HG02678 (cell line): ENCODE measurements at regions not wholly inside any gene's neighbourhood (a gene's known extent, or its start where the extent isn't known, plus 50 kb on each side); places are given as distances from the start of the nearest gene placed in this dataset.

Experiments
- ATAC-seq: cut with Tn5 transposase; IDR thresholded peaks from one replicate; pipeline ENCODE4 v1.9.1; 2021; ENCODE audit warnings: mild to moderate bottlenecking, moderate library complexity; ENCODE audit not compliant: unreplicated experiment

DNA sequence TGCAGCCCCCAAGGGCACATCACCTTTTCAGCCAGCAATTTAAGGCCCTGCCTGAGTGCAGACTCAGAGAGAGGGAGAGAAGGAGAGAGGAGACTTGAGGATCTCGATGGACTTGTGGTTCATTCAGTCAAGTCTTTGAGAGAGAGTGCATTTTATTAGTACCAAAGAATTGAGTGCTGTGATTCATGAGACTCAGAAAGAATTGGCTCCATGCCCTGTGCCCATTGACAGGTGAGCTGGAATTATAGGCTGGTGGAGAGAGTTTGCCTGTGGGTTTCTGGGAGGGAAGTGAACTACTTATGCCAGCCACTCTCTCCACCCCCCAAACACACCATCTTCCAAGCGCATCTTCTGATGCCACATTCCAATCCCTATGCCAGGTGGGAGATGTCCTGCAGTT lies 236.8 kb downstream of the MN1 start:
- ATAC-seq, result no peak

GRCh38 chr22:27566602-27567001 lies 235.0 kb downstream of the MN1 start:
- no peak for ATAC-seq

- no peak for ATAC-seq
These were observed 233.3 kb downstream of the MN1 start for GRCh38 chr22:27568265-27568664.

GRCh38 chr22:27571463-27572277 lies 229.9 kb downstream of the MN1 start:
- no peak for ATAC-seq

- no peak for ATAC-seq
These were observed 229.3 kb downstream of the MN1 start for GRCh38 chr22:27572278-27572666.

- ATAC-seq, result no peak
These were observed 228.1 kb downstream of the MN1 start for GRCh38 chr22:27573280-27574001.

GRCh38 chr22:27574002-27574366 lies 227.6 kb downstream of the MN1 start:
- ATAC-seq, result no peak

DNA sequence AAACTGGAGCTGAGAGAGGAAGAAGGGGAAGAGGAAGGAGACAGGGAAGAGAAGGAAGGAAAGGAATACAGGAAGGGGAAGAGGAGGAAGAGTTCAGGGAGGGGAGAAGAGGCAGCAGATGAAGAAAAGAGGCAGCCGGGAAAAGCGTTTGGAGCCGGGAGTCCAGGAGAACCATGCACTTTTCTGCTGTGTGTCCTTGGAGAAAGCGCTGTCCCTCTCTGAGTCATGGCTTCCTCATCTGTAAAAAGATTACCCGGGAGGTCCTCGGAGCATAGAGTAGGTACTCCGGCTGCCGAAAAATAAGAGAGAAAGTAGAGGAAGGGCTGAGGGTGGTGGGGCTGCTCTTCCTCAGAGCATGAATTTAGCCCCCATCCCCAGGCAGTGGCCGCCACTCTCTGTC lies 226.9 kb downstream of the MN1 start:
- ATAC-seq, result no peak

GRCh38 chr22:27575348-27575747 lies 226.2 kb downstream of the MN1 start:
- no peak for ATAC-seq

DNA sequence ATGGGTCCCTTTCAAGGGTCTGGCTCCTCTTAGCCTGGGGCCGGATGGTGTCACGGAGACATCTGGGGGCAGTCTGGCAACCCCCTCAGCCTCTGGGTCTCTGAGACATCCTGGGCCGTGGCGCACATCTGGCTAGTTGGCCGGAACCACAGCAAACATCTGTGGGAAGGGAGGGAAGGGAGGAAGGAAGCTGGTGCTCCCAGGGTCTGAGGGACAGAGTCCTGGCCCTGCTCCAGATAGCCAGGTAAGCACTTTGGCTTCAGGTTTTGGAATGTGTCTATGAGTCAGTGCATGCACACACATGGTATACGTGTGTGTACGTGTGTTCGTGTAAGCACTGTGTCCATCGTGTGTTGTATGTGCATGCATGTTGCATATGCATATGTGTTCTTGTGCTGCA lies 225.1 kb downstream of the MN1 start:
- no peak for ATAC-seq

DNA sequence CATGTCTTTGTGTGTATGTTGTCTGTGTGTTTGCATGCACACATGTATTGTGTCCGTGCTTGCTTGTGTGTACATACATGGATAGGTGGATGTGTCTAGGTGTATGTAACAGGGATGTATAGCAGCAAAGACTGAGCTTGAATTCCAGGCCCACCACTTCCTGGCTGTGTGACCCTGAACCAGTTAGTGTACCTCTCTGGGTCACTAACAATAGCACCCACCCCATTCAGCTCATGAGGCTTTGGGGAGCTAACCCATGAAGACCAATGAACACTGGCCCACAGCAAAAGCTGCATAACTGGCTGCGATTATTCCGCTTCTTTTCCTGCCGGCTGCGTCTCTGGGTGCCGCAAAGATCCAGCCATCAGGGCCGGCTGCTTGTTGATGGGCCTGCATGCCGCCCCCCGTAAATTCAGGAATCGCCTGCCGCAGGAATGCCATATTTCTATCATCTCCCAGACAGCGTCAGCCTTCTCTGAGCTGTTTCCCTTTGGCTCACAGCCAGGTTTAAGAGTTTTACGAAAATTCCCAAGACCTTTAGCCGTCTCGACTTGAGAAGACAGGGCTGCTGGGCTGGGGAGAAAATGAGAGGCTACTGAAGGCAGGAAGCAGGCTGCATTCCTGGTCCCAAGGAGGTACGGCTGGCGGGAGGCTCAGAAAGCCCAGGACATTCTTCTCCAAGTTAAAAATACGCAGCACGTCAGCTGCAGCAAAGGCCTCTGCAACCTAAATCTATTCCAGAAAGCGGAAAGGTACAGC lies 224.6 kb downstream of the MN1 start:
- no peak for ATAC-seq

GRCh38 chr22:27577574-27577969 lies 224.0 kb downstream of the MN1 start:
- ATAC-seq, result no peak

- no peak for ATAC-seq
These were observed 222.5 kb downstream of the MN1 start for GRCh38 chr22:27578937-27579617.

- ATAC-seq, result no peak
These were observed 221.2 kb downstream of the MN1 start for GRCh38 chr22:27580311-27580897.

DNA sequence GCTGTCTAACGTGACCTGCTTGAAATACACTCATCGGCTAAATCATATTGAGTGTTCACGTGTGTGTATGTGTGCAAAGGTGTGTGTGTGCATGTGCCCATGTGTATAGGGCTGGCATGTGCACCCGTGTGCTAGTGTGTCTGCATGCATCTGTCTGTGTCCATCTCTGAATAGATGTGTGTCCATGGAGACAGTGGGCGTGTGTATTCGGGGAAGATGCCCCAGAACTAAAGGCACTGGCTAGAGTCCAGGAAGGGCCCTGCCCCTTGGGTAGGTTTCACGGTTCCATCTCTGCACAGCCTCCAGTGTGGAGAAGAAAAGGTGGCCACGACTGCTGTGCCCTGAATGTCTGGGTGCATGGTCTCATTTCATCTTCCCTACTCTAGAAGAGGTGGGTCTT lies 220.3 kb downstream of the MN1 start:
- ATAC-seq, result no peak

DNA sequence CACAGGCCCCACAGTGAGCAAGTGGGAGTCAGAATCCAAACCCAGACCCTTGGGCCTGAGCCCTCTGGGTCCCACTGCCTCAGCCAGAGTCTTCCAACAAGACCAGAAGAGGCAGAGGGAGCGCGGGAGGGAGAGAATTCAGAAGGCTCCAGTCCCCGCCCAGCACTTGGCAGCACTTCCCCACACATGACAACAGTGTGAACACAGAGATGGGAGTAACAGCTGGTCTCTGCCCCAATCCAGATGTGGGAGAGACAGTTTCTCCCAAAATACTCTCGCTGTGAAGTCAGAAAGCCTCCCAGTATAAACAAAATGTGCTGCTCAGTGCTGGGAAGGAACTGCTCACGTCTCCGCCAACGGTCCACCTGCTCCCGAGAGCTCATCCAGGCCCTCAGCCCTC lies 219.9 kb downstream of the MN1 start:
- no peak for ATAC-seq

DNA sequence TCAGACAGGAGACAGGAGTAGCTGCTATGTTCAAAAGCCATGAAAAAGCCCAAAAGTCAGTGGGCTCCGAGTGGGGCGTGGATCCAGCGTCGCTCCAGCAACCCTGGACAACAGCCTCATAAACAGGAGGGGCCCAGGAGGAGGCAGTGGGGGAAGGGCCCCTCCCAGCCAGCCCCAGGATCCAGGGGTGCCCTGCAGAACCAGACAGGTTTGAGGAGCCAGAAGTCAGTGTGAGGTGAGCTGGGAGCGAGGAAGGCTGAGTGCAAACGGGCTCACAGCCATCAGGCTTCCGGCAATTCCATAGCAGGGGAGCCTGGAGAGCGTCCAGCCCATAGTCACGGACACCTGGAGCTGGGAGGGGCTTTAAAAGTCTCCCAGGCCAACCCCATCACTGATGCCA lies 217.7 kb downstream of the MN1 start:
- no peak for ATAC-seq

GRCh38 chr22:27585141-27585540 lies 216.4 kb downstream of the MN1 start:
- no peak for ATAC-seq

GRCh38 chr22:27588268-27588667 lies 213.3 kb downstream of the MN1 start:
- ATAC-seq, result no peak

GRCh38 chr22:27588915-27589314 lies 212.6 kb downstream of the MN1 start:
- ATAC-seq, result no peak

DNA sequence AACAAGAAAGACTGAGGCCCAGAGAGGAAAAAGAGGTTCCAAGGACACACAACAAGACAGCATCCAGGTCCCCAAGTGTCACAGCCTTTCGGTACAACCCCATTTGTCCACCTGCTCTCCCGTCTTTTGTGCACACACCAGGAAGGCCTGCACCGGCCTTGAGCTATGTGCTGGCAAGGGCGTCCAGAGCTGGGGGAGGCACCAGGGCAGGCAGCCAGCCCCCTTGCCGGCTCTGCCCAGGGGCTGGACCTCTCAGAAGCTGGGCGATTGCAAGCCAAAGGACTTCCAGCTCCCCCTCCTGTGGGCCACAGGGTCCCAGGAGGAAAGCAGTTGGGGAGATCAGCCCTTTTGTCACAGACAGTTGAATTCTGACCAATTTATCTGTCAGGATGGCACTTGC lies 210.5 kb downstream of the MN1 start:
- ATAC-seq, result no peak
